ENCODE measurements at regions not wholly inside any gene's neighbourhood (a gene's known extent, or its start where the extent isn't known, plus 50 kb on each side); places are given as distances from the start of the nearest gene placed in this dataset.
"Not testable (repeated sequence)": the region's sequence is repeated elsewhere in the genome, so short reads cannot be mapped to it uniquely, and the experiment has no call there.

DNA sequence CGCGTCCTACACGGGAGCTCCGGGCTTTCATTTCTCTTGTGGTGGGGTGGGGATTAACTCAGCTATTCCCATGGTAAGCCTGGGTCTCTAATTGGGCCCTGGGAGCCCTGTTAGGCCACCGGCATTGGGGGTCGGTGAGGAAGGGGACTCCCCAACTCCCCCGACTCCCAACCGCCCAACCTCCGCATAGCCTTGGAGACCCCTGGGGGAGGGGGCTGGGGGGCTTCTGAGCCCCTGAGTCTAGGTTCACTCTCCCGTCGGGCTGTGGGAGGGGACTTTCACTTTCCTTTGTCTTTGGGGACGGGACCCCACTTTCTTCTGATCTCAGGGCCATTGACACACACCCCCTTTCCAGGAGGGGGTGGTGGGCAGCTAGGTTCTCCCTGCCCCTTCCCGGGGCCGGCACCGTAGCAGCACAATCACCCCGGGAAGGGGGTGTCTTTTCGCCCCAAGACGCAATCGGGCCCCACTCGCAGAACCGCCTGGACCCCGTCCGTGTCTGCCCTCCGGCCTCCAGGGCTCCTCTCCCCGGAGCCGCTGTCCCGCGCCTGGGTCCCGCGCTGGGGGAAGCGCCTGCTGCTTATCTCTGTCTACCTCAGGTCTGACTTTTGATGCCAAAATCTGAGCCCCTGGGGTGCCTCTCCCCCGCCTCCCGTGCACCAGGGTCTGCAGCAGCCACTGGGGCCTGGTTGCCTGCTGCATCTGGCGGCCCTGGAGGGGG, 69.6 kb upstream of the ZNF658 start:
- not testable (repeated sequence) for DNase-seq (ENCODE audit: low read depth)

- DNase-seq (ENCODE audit: low read depth), result not testable (repeated sequence)
Measured at GRCh38 chr9:66832222-66832621, 68.3 kb upstream of the ZNF658 start.

DNA sequence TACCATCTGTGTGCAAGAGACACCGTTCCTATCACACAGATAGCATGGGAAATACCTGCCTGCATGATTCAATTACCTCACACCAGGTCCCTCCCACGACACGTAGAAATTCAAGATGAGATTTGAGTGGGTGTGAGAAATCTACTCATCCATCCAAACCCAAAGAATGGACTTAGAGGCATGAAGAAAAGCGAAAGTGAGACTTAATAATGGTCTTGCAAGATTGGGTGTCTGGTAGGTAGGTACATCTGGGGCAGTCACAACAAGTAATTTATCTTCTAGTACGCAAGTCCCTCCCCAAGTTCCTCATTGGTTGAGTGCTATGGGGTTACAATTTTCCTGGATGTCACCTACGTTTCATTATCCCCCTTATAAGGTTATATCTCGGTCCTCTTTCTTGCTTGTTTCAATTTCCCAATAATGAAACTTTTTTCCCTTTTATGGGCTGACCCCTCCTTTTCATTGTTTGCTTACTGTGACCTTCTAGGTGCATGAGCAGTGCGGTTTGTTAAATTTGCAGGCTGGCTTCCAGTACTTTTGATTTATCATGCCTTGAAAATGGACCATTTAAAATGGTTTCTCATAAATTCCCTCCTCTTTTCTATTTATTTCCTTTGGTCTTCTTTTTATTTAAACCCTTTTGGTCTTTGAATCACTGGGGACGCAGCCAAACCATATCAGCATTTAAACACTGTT, 63.1 kb upstream of the ZNF658 start:
- DNase-seq (ENCODE audit: low read depth), result not testable (repeated sequence)

All from renal cortical epithelial cell (primary cell).